ENCODE measurements at regions not wholly inside any gene's neighbourhood (a gene's known extent, or its start where the extent isn't known, plus 50 kb on each side); places are given as distances from the start of the nearest gene placed in this dataset.
"Not testable (repeated sequence)": the region's sequence is repeated elsewhere in the genome, so short reads cannot be mapped to it uniquely, and the experiment has no call there.

GRCh38 chr5:39779831-39780230, 355.1 kb upstream of the DAB2 start:
- DNase-seq = no peak

GRCh38 chr5:39775797-39776365, 351.1 kb upstream of the DAB2 start:
- no peak for DNase-seq

- no peak for DNase-seq
Measured at GRCh38 chr5:39775086-39775796, 350.5 kb upstream of the DAB2 start.

GRCh38 chr5:39774605-39775004, 349.8 kb upstream of the DAB2 start:
- no peak for DNase-seq

GRCh38 chr5:39772307-39772706, 347.5 kb upstream of the DAB2 start:
- no peak for DNase-seq

- no peak for DNase-seq
Measured at GRCh38 chr5:39767916-39768315, 343.1 kb upstream of the DAB2 start.

- no peak for DNase-seq
Measured at GRCh38 chr5:39765366-39765765, 340.6 kb upstream of the DAB2 start.

- no peak for DNase-seq
Measured at GRCh38 chr5:39762761-39763160, 338.0 kb upstream of the DAB2 start.

GRCh38 chr5:39761199-39761950, 336.6 kb upstream of the DAB2 start:
- DNase-seq = no peak

- DNase-seq = no peak
Measured at GRCh38 chr5:39760385-39761198, 335.8 kb upstream of the DAB2 start.

GRCh38 chr5:39759701-39760100, 334.9 kb upstream of the DAB2 start:
- no peak for DNase-seq

GRCh38 chr5:39758426-39758825, 333.6 kb upstream of the DAB2 start:
- DNase-seq = no peak

- no peak for DNase-seq
Measured at GRCh38 chr5:39757131-39757530, 332.4 kb upstream of the DAB2 start.

- no peak for DNase-seq
Measured at GRCh38 chr5:39755986-39756385, 331.2 kb upstream of the DAB2 start.

- DNase-seq = no peak
Measured at GRCh38 chr5:39755452-39755851, 330.7 kb upstream of the DAB2 start.

GRCh38 chr5:39753747-39754146, 329.0 kb upstream of the DAB2 start:
- not testable (repeated sequence) for DNase-seq

GRCh38 chr5:39750661-39751060, 325.9 kb upstream of the DAB2 start:
- DNase-seq = no peak

- DNase-seq = no peak
Measured at GRCh38 chr5:39742916-39743315, 318.1 kb upstream of the DAB2 start.

GRCh38 chr5:39740404-39740803, 315.6 kb upstream of the DAB2 start:
- DNase-seq = no peak

- DNase-seq = no peak
Measured at GRCh38 chr5:39732166-39732565, 307.4 kb upstream of the DAB2 start.

GRCh38 chr5:39730699-39731098, 305.9 kb upstream of the DAB2 start:
- DNase-seq = no peak

GRCh38 chr5:39730006-39730405, 305.2 kb upstream of the DAB2 start:
- no peak for DNase-seq

- DNase-seq = no peak
Measured at GRCh38 chr5:39726467-39726866, 301.7 kb upstream of the DAB2 start.
